Neural crest cell (in vitro differentiated cells): ENCODE measurements at regions not wholly inside any gene's neighbourhood (a gene's known extent, or its start where the extent isn't known, plus 50 kb on each side); places are given as distances from the start of the nearest gene placed in this dataset.

Source experiments
- DNase-seq: peaks from one replicate; pipeline ENCODE4 v3.0.0; 2021; ENCODE audit warnings: low read depth, mixed read lengths, low spot score
- H3K27ac Mint-ChIP-seq: one replicate; pipeline ENCODE4 v1.8.0; 2021; ENCODE audit warnings: mild to moderate bottlenecking, mixed read lengths; ENCODE audit not compliant: unreplicated experiment
- H3K27me3 Mint-ChIP-seq: 2 replicates; pipeline ENCODE4 v1.8.0; 2021; ENCODE audit warnings: low read depth, mild to moderate bottlenecking, mixed read lengths
- H3K36me3 Mint-ChIP-seq: 2 replicates; pipeline ENCODE4 v1.8.0; 2021; ENCODE audit warnings: low read depth, mild to moderate bottlenecking, mixed read lengths
- H3K4me1 Mint-ChIP-seq: 2 replicates; pipeline ENCODE4 v1.8.0; 2021; ENCODE audit warnings: mixed read lengths
- H3K4me3 Mint-ChIP-seq: one replicate; pipeline ENCODE4 v1.8.0; 2021; ENCODE audit warnings: mild to moderate bottlenecking, mixed read lengths
- H3K9me3 Mint-ChIP-seq: 2 replicates; pipeline ENCODE4 v1.8.0; 2021; ENCODE audit warnings: mixed read lengths
- CTCF ChIP-seq: fragments of 200-600 bp; sonication (generic); conservative IDR thresholded peaks from 2 replicates; pipeline ENCODE4 v1.5.0; 2021; ENCODE audit warnings: antibody characterized with exemption, mild to moderate bottlenecking

GRCh38 chr3:79864077-79864476 is 96.3 kb upstream of the ROBO1 start:
- no peak for TF ChIP-seq CTCF
- no peak overlapping the region for H3K27ac Mint-ChIP-seq
- no peaks in the 10 kb centered on the region for H3K36me3 Mint-ChIP-seq

GRCh38 chr3:79848876-79849275 is 81.1 kb upstream of the ROBO1 start:
- no peaks in the 10 kb centered on the region for H3K9me3 Mint-ChIP-seq
- no peaks in the 10 kb centered on the region for H3K4me1 Mint-ChIP-seq
- no peak overlapping the region for H3K4me3 Mint-ChIP-seq
- H3K27me3 Mint-ChIP-seq: no peaks in the 10 kb centered on the region
- H3K27ac Mint-ChIP-seq: no peak overlapping the region
- DNase-seq: no peak
- no peaks in the 10 kb centered on the region for H3K36me3 Mint-ChIP-seq
- TF ChIP-seq CTCF: no peak

More at GRCh38 chr3:79864077-79864476, 96.3 kb upstream of the ROBO1 start:
- Mint-ChIP-seq H3K4me1 (no peaks in the 10 kb centered on the region), H3K4me3 (no peak overlapping the region), H3K9me3 (peaks cover 8% of the 10 kb centered on the region), H3K27me3 (no peaks in the 10 kb centered on the region)
- no peak for DNase-seq

GRCh38 chr3:79847928-79848327 is 80.1 kb upstream of the ROBO1 start:
- TF ChIP-seq CTCF: no peak
- Mint-ChIP-seq H3K9me3 (no peaks in the 10 kb centered on the region), H3K27me3 (no peaks in the 10 kb centered on the region), H3K27ac (no peak overlapping the region), H3K4me1 (no peaks in the 10 kb centered on the region), H3K36me3 (no peaks in the 10 kb centered on the region), H3K4me3 (no peak overlapping the region)
- no peak for DNase-seq

GRCh38 chr3:79846148-79846933 is 78.5 kb upstream of the ROBO1 start:
- H3K4me3 Mint-ChIP-seq: no peak overlapping the region
- no peak overlapping the region for H3K27ac Mint-ChIP-seq
- H3K36me3 Mint-ChIP-seq: no peaks in the 10 kb centered on the region
- H3K27me3 Mint-ChIP-seq: no peaks in the 10 kb centered on the region
- DNase-seq: peak; percentile 14
- no peaks in the 10 kb centered on the region for H3K4me1 Mint-ChIP-seq
- peak; percentile 62 for TF ChIP-seq CTCF
- H3K9me3 Mint-ChIP-seq: no peaks in the 10 kb centered on the region

GRCh38 chr3:79845546-79845945 is 77.7 kb upstream of the ROBO1 start:
- no peak overlapping the region for H3K27ac Mint-ChIP-seq
- H3K27me3 Mint-ChIP-seq: no peaks in the 10 kb centered on the region
- H3K36me3 Mint-ChIP-seq: no peaks in the 10 kb centered on the region
- no peaks in the 10 kb centered on the region for H3K9me3 Mint-ChIP-seq
- no peak for TF ChIP-seq CTCF
- DNase-seq: no peak
- no peaks in the 10 kb centered on the region for H3K4me1 Mint-ChIP-seq
- H3K4me3 Mint-ChIP-seq: no peak overlapping the region
